ENCODE measurements at regions not wholly inside any gene's neighbourhood (a gene's known extent, or its start where the extent isn't known, plus 50 kb on each side); places are given as distances from the start of the nearest gene placed in this dataset.

DNA sequence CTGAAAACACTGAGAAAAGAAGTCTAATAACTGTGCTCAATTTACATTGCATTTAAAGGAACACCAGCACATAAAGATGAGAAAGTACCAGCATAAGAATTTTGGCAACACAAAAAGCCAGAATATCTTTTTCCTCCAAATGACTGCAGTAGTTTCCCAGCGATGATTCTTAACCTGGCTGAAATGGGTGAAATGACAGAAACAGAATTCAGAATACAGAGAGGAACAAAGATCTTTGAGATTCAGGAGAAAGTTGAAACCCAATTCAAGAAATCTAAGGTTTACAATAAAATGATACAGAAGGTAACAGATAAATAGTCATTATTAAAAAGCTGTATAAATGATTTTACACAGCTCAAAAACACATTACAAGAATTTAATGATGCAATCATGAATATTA, 197.0 kb upstream of the EYS start:
- TF ChIP-seq EZH2 (IDR thresholded peaks at IDR 0.05; ENCODE audit: borderline replicate concordance, low read depth, low read length, severe bottlenecking) (no peak), POLR2A (IDR thresholded peaks at IDR 0.05; ENCODE audit: low read depth, low read length) (no peak), FOS (IDR thresholded peaks at IDR 0.05; ENCODE audit: borderline replicate concordance, insufficient read depth, low read length) (no peak), JUN (IDR thresholded peaks at IDR 0.05; ENCODE audit: borderline replicate concordance, insufficient read depth, insufficient read length, low read depth) (no peak)
- TF ChIP-seq, protein P1, sequence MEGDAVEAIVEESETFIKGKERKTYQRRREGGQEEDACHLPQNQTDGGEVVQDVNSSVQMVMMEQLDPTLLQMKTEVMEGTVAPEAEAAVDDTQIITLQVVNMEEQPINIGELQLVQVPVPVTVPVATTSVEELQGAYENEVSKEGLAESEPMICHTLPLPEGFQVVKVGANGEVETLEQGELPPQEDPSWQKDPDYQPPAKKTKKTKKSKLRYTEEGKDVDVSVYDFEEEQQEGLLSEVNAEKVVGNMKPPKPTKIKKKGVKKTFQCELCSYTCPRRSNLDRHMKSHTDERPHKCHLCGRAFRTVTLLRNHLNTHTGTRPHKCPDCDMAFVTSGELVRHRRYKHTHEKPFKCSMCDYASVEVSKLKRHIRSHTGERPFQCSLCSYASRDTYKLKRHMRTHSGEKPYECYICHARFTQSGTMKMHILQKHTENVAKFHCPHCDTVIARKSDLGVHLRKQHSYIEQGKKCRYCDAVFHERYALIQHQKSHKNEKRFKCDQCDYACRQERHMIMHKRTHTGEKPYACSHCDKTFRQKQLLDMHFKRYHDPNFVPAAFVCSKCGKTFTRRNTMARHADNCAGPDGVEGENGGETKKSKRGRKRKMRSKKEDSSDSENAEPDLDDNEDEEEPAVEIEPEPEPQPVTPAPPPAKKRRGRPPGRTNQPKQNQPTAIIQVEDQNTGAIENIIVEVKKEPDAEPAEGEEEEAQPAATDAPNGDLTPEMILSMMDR (IDR thresholded peaks at IDR 0.05; ENCODE audit: extremely low read depth in 1 of 2, insufficient read depth in 1 of 2, low read depth in 1 of 2, low read length in 2 of 2), result no peak

Measured in endothelial cell of umbilical vein (primary cell).